Glutamatergic neuron (in vitro differentiated cells): ENCODE measurements at regions not wholly inside any gene's neighbourhood (a gene's known extent, or its start where the extent isn't known, plus 50 kb on each side); places are given as distances from the start of the nearest gene placed in this dataset.
"Not testable (repeated sequence)": the region's sequence is repeated elsewhere in the genome, so short reads cannot be mapped to it uniquely, and the experiment has no call there.

Source experiments
- DNase-seq: peaks from one replicate; pipeline ENCODE4 v3.0.0; 2022
- H3K27ac Mint-ChIP-seq: one replicate; pipeline ENCODE4 v1.8.0; 2020; ENCODE audit warnings: mild to moderate bottlenecking, mixed read lengths, inconsistent platforms; ENCODE audit not compliant: unreplicated experiment
- H3K27me3 Mint-ChIP-seq: one replicate; pipeline ENCODE4 v1.8.0; 2020; ENCODE audit warnings: mild to moderate bottlenecking, moderate library complexity, mixed read lengths, inconsistent platforms; ENCODE audit not compliant: unreplicated experiment
- H3K36me3 Mint-ChIP-seq: one replicate; pipeline ENCODE4 v1.8.0; 2020; ENCODE audit warnings: mild to moderate bottlenecking, mixed read lengths, inconsistent platforms; ENCODE audit not compliant: unreplicated experiment
- H3K4me1 Mint-ChIP-seq: one replicate; pipeline ENCODE4 v1.8.0; 2020; ENCODE audit warnings: mild to moderate bottlenecking, low read depth, mixed read lengths, inconsistent platforms; ENCODE audit not compliant: unreplicated experiment
- H3K4me3 Mint-ChIP-seq: one replicate; pipeline ENCODE4 v1.8.0; 2020; ENCODE audit warnings: mild to moderate bottlenecking, mixed read lengths, inconsistent platforms; ENCODE audit not compliant: unreplicated experiment
- H3K9me3 Mint-ChIP-seq: one replicate; pipeline ENCODE4 v1.8.0; 2020; ENCODE audit warnings: mild to moderate bottlenecking, moderate library complexity, mixed read lengths, inconsistent platforms; ENCODE audit not compliant: unreplicated experiment
- TF ChIP-seq, protein P1 (sequence below): fragments of 200-600 bp; sonication (generic); IDR thresholded peaks from one replicate; pipeline ENCODE4 v1.5.0; 2021; ENCODE audit not compliant: partially characterized antibody, unreplicated experiment

DNA sequence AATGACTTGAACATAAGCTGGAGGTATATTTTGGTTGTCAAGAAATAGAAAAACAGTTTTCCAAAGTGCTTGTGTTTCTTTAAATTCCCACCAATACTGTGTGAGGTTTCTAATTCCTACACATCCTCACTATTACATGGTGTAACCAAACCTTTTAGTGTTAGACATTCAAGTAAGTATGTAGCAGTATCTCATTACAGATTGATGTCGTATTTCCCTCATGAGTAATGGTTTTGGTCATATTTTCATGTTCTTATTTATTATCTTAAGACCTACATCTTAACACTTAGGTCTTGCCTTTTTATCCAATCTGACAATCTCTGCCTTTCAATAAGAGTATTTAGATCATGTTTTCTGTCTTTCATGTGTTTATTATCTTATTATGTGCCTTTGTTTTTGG is 253.7 kb upstream of the ANXA10 start:
- Mint-ChIP-seq H3K9me3 (no peaks in the 10 kb centered on the region), H3K36me3 (no peaks in the 10 kb centered on the region), H3K4me3 (no peak overlapping the region)

DNA sequence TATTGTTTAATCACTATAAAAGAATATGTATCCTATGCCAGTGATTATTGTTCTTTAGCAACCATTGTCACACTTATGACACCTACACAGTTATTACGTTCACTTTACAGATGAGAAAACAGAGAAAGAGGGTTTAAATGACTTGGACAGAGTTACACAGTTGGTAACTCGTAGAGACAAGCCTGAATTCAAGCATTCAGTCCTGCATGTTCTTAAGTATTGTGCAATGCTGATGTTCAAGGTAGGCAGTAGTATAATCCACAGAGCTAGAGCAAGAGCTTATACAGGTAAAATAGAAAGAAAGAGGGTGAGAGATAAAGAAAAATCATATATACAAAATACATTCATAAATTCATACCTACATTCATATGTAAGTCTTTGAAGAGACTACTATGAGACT is 249.8 kb upstream of the ANXA10 start:
- H3K36me3 Mint-ChIP-seq: no peaks in the 10 kb centered on the region
- H3K27ac Mint-ChIP-seq: no peak overlapping the region
- no peaks in the 10 kb centered on the region for H3K27me3 Mint-ChIP-seq
- DNase-seq: no peak
- H3K4me1 Mint-ChIP-seq: no peaks in the 10 kb centered on the region
- TF ChIP-seq, protein P1, sequence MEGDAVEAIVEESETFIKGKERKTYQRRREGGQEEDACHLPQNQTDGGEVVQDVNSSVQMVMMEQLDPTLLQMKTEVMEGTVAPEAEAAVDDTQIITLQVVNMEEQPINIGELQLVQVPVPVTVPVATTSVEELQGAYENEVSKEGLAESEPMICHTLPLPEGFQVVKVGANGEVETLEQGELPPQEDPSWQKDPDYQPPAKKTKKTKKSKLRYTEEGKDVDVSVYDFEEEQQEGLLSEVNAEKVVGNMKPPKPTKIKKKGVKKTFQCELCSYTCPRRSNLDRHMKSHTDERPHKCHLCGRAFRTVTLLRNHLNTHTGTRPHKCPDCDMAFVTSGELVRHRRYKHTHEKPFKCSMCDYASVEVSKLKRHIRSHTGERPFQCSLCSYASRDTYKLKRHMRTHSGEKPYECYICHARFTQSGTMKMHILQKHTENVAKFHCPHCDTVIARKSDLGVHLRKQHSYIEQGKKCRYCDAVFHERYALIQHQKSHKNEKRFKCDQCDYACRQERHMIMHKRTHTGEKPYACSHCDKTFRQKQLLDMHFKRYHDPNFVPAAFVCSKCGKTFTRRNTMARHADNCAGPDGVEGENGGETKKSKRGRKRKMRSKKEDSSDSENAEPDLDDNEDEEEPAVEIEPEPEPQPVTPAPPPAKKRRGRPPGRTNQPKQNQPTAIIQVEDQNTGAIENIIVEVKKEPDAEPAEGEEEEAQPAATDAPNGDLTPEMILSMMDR: no peak
- H3K4me3 Mint-ChIP-seq: no peak overlapping the region
- H3K9me3 Mint-ChIP-seq: no peaks in the 10 kb centered on the region

More for the DNA sequence above, 253.7 kb upstream of the ANXA10 start:
- Mint-ChIP-seq H3K4me1 (no peaks in the 10 kb centered on the region), H3K27ac (no peak overlapping the region), H3K27me3 (no peaks in the 10 kb centered on the region)
- DNase-seq: no peak
- TF ChIP-seq, protein P1: no peak

DNA sequence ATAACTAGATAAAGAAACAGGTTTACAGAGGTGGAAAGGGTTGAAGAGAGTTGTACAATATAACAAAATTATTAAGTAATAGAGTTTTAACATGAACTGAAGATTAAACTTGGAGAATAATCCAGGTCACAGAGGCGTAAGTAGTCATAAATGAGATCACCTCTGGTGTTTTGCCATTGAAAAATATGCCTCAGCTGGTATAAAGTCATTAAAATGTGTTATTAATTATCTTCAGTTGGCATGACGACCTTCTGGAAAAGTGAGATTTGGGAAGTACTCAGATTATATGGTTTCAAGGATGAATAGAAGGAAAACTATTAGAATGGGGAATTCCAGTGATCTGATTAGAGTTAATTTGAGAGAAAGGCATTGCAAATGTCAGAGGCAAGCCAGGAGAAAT is 237.5 kb upstream of the ANXA10 start:
- TF ChIP-seq, protein P1: no peak
- no peaks in the 10 kb centered on the region for H3K27me3 Mint-ChIP-seq
- no peak overlapping the region for H3K4me3 Mint-ChIP-seq
- peaks cover 5% of the 10 kb centered on the region for H3K36me3 Mint-ChIP-seq
- DNase-seq: no peak
- no peaks in the 10 kb centered on the region for H3K4me1 Mint-ChIP-seq
- H3K27ac Mint-ChIP-seq: no peak overlapping the region
- H3K9me3 Mint-ChIP-seq: no peaks in the 10 kb centered on the region

DNA sequence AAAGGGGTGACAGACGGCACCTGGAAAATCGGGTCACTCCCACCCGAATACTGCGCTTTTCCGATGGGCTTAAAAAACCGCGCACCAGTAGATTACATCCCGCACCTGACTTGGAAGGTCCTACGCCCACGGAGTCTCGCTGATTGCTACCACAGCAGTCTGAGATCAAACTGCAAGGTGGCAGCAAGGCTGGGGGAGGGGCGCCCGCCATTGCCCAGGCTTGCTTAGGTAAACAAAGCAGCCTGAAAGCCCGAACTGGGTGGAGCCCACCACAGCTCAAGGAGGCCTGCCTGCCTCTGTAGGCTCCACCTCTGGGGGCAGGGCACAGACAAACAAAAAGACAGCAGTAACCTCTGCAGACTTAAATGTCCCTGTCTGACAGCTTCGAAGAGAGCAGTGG is 234.2 kb upstream of the ANXA10 start:
- not testable (repeated sequence) for H3K9me3 Mint-ChIP-seq, H3K36me3 Mint-ChIP-seq, H3K4me1 Mint-ChIP-seq, H3K27ac Mint-ChIP-seq, H3K27me3 Mint-ChIP-seq, H3K4me3 Mint-ChIP-seq, DNase-seq

DNA sequence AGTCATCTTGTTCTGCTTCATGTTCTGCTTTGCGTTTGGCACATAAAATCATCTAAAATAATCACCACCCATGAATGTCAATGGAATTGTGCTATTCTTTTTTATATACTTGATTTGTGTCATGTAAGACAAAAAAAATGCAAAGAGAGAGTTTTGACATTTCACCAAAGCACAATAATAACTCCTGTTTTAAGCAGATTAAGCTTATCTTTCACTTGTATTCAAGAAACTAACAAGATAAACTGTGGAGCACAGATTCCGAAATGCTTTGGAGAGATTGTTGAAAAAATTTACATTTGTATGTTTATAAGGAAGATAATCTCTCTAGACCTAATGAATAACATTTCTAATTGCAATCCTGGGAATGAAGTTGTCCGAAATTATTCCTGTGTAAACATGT is 225.1 kb upstream of the ANXA10 start:
- Mint-ChIP-seq H3K27me3 (no peaks in the 10 kb centered on the region), H3K4me1 (no peaks in the 10 kb centered on the region), H3K4me3 (no peak overlapping the region), H3K36me3 (no peaks in the 10 kb centered on the region), H3K27ac (no peak overlapping the region), H3K9me3 (no peaks in the 10 kb centered on the region)
- TF ChIP-seq, protein P1: no peak
- no peak for DNase-seq

DNA sequence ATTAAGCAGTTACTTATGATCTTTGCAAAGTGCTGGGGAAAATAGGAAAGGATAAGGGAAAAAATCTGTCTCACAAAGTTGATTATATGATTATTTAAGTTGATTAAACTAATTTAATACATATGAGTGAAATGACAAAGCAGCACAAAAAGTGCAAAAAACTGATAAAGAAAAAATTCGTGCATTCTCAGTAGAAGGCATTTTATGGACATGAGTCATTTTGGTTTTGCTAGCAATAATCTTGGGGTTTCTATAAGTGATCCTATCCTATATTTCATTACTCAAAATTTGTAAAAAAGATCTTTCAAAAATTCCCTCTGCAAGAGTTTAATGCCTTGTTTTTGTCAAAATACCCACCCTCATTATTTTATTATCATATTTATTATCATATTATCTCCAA is 224.2 kb upstream of the ANXA10 start:
- no peak overlapping the region for H3K4me3 Mint-ChIP-seq
- no peaks in the 10 kb centered on the region for H3K27me3 Mint-ChIP-seq

More for the DNA sequence above, 224.2 kb upstream of the ANXA10 start:
- Mint-ChIP-seq H3K4me1 (no peaks in the 10 kb centered on the region), H3K36me3 (no peaks in the 10 kb centered on the region), H3K27ac (no peak overlapping the region), H3K9me3 (no peaks in the 10 kb centered on the region)
- no peak for DNase-seq
- TF ChIP-seq, protein P1: no peak
